ENCODE measurements at regions not wholly inside any gene's neighbourhood (a gene's known extent, or its start where the extent isn't known, plus 50 kb on each side); places are given as distances from the start of the nearest gene placed in this dataset.
A peak's percentile ranks its signal among the peaks of the same experiment; 100 is the strongest.
"Not testable (repeated sequence)": the region's sequence is repeated elsewhere in the genome, so short reads cannot be mapped to it uniquely, and the experiment has no call there.

- intact Hi-C loops (cut with DNase I): no loop called here
- no peak for DNase-seq
- ATAC-seq (ENCODE audit: poor library complexity): no peak
Measured at GRCh38 chr3:20726786-20727185, 540.8 kb upstream of the SGO1 start.

DNA sequence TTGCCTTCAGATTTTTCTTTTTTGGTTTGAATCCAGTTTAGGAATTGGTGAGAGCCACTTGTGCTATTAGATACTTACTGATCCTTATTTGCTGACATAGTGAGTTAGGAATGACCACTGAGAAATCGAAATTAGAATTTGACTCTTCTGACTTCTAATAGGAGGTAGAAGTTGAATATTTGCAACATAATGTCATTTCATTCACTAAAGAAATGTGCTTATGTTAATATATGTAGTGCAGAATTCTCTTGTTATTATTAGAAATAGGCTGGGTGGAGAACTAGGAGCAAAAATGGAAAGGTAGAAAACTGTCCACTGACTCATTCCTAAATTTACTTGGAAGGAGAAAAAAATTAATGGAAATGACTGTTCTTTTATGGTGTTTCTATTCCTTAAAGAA is 538.2 kb upstream of the SGO1 start:
- ATAC-seq (ENCODE audit: poor library complexity) (no peak), DNase-seq (no peak)
- intact Hi-C loops (cut with DNase I): no loop called here

- DNase-seq; intact Hi-C loops (cut with DNase I); ATAC-seq (ENCODE audit: poor library complexity): not testable (repeated sequence)
Measured at GRCh38 chr3:20716425-20716824, 530.4 kb upstream of the SGO1 start.

GRCh38 chr3:20701641-20702040 is 515.6 kb upstream of the SGO1 start:
- DNase-seq: no peak
- no peak for ATAC-seq (ENCODE audit: poor library complexity)
- intact Hi-C loops (cut with DNase I): no loop called here

DNA sequence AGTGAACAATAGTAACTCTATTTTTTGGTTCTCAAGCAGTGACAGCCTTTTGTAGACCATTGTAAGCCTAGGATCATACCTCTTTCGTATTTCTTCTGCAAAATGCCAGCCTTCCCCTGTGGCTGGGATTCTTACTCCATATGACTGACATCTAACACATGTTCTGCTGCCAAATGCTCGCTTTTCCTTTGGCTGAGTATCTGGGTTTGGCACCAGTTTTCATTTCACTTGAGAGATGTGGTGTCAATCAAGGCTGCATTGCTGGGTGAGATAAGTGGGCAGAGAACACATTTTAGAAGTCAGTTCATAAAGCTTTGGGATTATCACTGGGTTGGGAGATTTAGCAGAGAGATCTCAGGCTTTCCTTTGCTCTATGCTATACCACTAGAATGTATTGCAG is 514.7 kb upstream of the SGO1 start:
- peak; percentile 89 for ATAC-seq (ENCODE audit: poor library complexity)
- intact Hi-C loops (cut with DNase I): no loop called here
- no peak for DNase-seq

GRCh38 chr3:20698896-20699295 is 512.9 kb upstream of the SGO1 start:
- DNase-seq (no peak), ATAC-seq (ENCODE audit: poor library complexity) (no peak)
- intact Hi-C loops (cut with DNase I): no loop called here

GRCh38 chr3:20696388-20697150 is 510.6 kb upstream of the SGO1 start:
- ATAC-seq (ENCODE audit: poor library complexity) (no peak), DNase-seq (no peak)
- intact Hi-C loops (cut with DNase I): no loop called here

DNA sequence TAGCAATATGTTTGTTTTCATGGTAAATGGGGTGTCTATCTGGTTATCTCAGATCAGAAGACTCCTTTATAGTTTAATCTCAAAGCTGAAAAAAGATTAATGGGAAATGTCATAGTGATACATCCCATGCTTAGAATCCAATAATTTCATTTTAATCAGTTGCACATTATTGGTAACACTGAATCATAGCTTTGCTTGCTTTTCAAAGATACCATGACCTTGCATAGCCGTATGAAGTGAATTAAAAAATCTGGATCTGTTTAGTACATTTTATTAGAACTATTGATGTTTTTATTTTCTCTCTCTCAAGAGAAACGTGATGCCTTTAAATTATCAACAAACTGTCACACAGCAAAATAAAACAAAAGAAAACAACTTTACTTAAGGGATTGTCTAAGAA is 506.7 kb upstream of the SGO1 start:
- intact Hi-C loops (cut with DNase I): no loop called here
- DNase-seq (no peak), ATAC-seq (ENCODE audit: poor library complexity) (no peak)

GRCh38 chr3:20683910-20684309 is 497.9 kb upstream of the SGO1 start:
- ATAC-seq (ENCODE audit: poor library complexity) (peak; percentile 83), DNase-seq (no peak)
- intact Hi-C loops (cut with DNase I): no loop called here

- ATAC-seq (ENCODE audit: poor library complexity) (no peak), DNase-seq (no peak)
- intact Hi-C loops (cut with DNase I): no loop called here
Measured at GRCh38 chr3:20682573-20682972, 496.6 kb upstream of the SGO1 start.

DNA sequence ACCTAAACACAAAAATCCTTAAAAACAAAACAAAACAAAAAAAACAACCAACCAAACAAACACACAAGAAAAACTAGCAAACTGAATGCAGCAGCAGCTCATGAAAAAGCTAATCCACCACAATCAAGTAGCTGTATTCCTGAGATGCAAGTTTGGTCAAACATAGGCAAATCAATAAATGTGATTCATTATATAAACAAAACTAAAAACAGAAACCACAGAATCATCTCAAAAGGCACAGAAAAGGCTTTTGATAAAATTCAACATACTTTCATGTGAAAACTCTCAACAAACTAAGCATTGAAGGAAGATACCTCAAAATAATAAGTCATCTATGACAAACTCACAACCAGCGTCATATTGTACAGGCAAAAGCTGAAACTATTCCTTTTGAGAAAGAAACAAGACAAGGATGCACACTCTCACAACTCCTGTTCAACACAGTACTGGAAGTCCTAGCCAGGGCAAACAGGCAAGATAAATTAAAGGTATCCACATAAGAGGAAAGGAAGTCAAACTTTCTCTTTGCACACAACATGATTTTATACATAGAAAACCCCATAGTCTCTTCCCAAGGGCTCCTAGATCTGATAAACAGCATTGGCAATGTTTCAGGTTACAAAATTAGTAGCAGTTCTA is 495.1 kb upstream of the SGO1 start:
- ATAC-seq (ENCODE audit: poor library complexity) (no peak), DNase-seq (no peak)
- intact Hi-C loops (cut with DNase I): no loop called here

DNA sequence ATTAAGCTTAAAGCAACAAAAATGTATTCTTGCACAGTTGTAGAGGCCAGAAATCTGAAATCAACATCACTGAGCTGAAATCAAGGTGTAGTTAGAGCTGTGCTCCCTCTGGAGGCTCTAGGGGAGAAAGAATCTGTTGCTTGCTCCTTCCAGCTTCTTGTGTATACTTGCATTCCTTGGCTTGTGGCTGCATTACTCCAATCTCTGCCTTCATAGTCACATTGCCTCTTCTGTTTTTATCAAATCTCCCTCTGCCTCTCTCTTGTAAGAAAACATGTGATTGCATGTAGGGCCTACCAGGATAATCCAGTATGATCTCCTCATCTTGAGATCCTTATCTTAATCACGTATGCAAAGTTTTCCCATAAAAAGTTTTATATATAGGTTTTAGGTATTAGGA is 487.9 kb upstream of the SGO1 start:
- intact Hi-C loops (cut with DNase I): no loop called here
- ATAC-seq (ENCODE audit: poor library complexity): no peak

GRCh38 chr3:20669675-20670074 is 483.7 kb upstream of the SGO1 start:
- DNase-seq (no peak), ATAC-seq (ENCODE audit: poor library complexity) (no peak)
- intact Hi-C loops (cut with DNase I): no loop called here

More for the DNA sequence above, 487.9 kb upstream of the SGO1 start:
- no peak for DNase-seq

DNA sequence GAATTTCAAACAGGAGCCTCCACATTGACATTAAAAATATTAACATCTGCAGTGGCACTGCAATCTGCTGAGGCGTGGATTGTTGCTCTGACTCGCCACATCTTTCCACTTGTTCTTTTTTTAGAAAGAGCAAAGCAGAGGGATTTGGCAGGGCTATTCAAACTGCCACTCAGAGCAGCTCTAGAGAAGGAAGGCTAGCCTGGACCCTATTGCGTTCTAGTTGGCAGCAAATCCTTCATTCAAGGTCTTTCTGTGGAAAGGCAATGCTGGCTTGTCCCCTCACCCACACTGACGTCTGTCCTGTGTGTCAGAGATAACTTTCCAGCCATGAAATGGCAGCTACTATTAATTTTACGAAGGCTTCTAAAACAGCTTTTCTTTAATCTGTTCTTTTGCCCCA is 483.2 kb upstream of the SGO1 start:
- intact Hi-C loops (cut with DNase I): no loop called here
- peak; percentile 96 for ATAC-seq (ENCODE audit: poor library complexity)
- DNase-seq: peak; percentile 44

- peak; percentile 30 for ATAC-seq (ENCODE audit: poor library complexity)
- no peak for DNase-seq
- intact Hi-C loops (cut with DNase I): no loop called here
Measured at GRCh38 chr3:20668411-20668810, 482.4 kb upstream of the SGO1 start.

GRCh38 chr3:20666091-20666490 is 480.1 kb upstream of the SGO1 start:
- no peak for DNase-seq
- intact Hi-C loops (cut with DNase I): no loop called here
- ATAC-seq (ENCODE audit: poor library complexity): no peak

DNA sequence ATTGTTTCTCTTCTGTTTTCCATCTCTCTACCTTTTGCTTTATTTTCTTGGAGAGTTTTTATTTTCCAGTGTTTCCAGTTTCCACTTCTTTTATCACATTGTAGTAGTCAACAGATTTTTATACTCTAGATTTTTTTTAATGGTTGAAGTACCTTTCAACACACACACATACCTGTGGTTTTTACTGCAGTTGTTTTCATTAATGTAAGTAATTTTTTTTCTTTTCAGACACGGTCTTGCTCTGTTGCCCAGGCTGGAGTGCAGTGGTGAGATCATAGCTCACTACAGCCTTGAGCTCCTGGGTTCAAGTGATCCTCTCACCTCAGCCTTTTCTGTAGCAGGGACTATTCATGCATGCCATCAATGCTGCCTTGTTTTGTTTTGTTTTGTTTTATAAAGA is 472.5 kb upstream of the SGO1 start:
- intact Hi-C loops (cut with DNase I): no loop called here
- ATAC-seq (ENCODE audit: poor library complexity) (no peak), DNase-seq (no peak)

GRCh38 chr3:20657560-20657959 is 471.6 kb upstream of the SGO1 start:
- DNase-seq (no peak), ATAC-seq (ENCODE audit: poor library complexity) (no peak)
- intact Hi-C loops (cut with DNase I): no loop called here

DNA sequence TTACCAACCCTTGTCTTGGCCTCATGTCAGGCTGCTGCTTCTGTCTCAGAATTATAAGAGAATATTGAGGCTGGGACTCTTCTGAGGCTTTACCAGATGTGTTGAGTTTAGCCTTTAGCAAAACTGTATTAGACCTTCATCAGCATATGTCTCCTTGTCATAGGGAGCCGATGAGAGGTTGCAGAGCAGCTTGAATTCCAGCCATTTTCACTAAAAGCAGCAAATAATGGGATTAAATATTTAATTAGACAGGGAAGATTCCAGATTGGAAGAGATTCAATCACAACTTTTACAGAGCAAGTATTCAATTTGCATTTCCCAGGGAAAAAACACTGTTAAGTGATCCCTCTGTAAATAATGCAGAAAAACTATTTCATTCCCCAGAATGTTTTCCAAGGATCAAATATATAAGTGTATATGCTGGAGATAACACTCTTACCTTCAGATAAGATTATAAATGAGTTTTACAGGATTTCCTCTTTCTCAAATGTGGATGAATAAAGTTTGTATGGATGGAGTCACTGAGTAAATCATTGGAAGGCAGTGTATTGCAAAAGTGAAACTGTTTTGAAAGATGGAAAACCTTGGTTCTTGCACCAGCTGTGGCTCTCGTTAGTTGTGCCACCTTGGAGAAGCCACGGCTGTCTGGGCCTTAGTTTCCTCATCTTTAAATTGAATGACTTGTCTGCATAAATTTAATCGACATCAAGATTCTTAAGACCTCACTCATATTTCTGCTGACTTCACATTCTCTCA is 466.4 kb upstream of the SGO1 start:
- ATAC-seq (ENCODE audit: poor library complexity) (no peak), DNase-seq (no peak)
- intact Hi-C loops (cut with DNase I): no loop called here

GRCh38 chr3:20648921-20649381 is 462.9 kb upstream of the SGO1 start:
- ATAC-seq (ENCODE audit: poor library complexity) (no peak), DNase-seq (no peak)
- intact Hi-C loops (cut with DNase I): no loop called here
